ENCODE measurements at regions not wholly inside any gene's neighbourhood (a gene's known extent, or its start where the extent isn't known, plus 50 kb on each side); places are given as distances from the start of the nearest gene placed in this dataset.
"Not testable (repeated sequence)": the region's sequence is repeated elsewhere in the genome, so short reads cannot be mapped to it uniquely, and the experiment has no call there.

GRCh38 chr15:91415258-91415657 lies 315.2 kb downstream of the SV2B start:
- not testable (repeated sequence) for DNase-seq

GRCh38 chr15:91420689-91421088 lies 320.6 kb downstream of the SV2B start:
- DNase-seq: no peak

GRCh38 chr15:91422797-91423196 lies 322.7 kb downstream of the SV2B start:
- no peak for DNase-seq

- no peak for DNase-seq
These were observed 323.9 kb downstream of the SV2B start for GRCh38 chr15:91424001-91424400.

GRCh38 chr15:91426412-91426811 lies 326.4 kb downstream of the SV2B start:
- DNase-seq: no peak

GRCh38 chr15:91429973-91430372 lies 329.9 kb downstream of the SV2B start:
- DNase-seq: no peak

- DNase-seq: no peak
These were observed 331.1 kb downstream of the SV2B start for GRCh38 chr15:91431041-91431715.

- DNase-seq: no peak
These were observed 335.1 kb downstream of the SV2B start for GRCh38 chr15:91435113-91435512.

- DNase-seq: no peak
These were observed 344.6 kb downstream of the SV2B start for GRCh38 chr15:91444656-91445055.

GRCh38 chr15:91445695-91446228 lies 345.7 kb downstream of the SV2B start:
- DNase-seq: no peak

GRCh38 chr15:91447991-91448644 lies 348.1 kb downstream of the SV2B start:
- DNase-seq: no peak

GRCh38 chr15:91453376-91453775 lies 353.3 kb downstream of the SV2B start:
- DNase-seq: not testable (repeated sequence)

- no peak for DNase-seq
These were observed 356.2 kb downstream of the SV2B start for GRCh38 chr15:91456251-91456718.

GRCh38 chr15:91456921-91457320 lies 356.9 kb downstream of the SV2B start:
- no peak for DNase-seq

- DNase-seq: no peak
These were observed 361.3 kb downstream of the SV2B start for GRCh38 chr15:91461377-91461776.

- DNase-seq: no peak
These were observed 365.0 kb downstream of the SV2B start for GRCh38 chr15:91465086-91465485.

- DNase-seq: no peak
These were observed 365.6 kb downstream of the SV2B start for GRCh38 chr15:91465696-91466095.

- DNase-seq: no peak
These were observed 369.0 kb downstream of the SV2B start for GRCh38 chr15:91468871-91469580.

GRCh38 chr15:91469632-91470567 lies 369.8 kb downstream of the SV2B start:
- DNase-seq: no peak

GRCh38 chr15:91471468-91471867 lies 371.4 kb downstream of the SV2B start:
- DNase-seq: no peak

- DNase-seq: no peak
These were observed 372.3 kb downstream of the SV2B start for GRCh38 chr15:91472316-91472756.

- no peak for DNase-seq
These were observed 374.0 kb downstream of the SV2B start for GRCh38 chr15:91473894-91474545.
